ENCODE measurements at regions not wholly inside any gene's neighbourhood (a gene's known extent, or its start where the extent isn't known, plus 50 kb on each side); places are given as distances from the start of the nearest gene placed in this dataset.
A peak's percentile ranks its signal among the peaks of the same experiment; 100 is the strongest.
"Not testable (repeated sequence)": the region's sequence is repeated elsewhere in the genome, so short reads cannot be mapped to it uniquely, and the experiment has no call there.

DNA sequence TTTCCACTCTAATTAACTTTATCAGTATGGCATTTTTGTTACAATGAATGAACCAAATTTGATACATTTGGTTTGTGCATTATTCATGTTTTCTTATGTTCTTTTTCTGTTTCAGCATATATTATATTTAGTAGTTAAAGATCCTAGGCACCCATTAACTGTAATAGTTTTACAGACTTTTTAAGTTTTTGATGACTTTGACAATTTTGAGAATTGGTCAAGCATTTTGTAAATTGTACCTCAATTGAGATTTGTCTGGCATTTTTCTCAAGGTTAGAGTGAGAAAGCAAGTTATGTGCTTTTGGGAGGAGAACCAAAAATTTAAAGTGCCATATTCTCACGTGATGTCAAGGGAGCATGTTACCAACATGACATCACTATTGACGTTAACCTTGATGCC, 1019.2 kb downstream of the CDH11 start:
- no peak for DNase-seq (ENCODE audit: low read depth)

DNA sequence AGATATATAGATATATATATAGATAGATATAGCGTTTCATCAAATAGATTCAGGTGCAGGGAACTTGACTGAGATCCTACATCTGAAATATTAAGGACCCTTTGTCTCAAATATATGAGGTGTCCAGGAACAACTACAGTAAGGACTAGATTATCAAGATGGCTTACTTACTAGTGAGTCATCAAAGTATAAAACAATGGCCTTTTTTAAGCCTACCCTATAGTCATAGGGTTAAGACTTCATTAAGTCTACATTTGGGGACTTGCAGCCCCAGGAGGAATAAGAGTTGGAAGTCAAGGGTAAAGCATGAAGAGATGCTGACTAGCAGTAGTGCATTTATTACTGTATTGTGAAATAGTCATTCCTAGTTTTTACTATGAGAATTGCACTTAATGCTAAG, 1023.4 kb downstream of the CDH11 start:
- no peak for DNase-seq (ENCODE audit: low read depth)

DNA sequence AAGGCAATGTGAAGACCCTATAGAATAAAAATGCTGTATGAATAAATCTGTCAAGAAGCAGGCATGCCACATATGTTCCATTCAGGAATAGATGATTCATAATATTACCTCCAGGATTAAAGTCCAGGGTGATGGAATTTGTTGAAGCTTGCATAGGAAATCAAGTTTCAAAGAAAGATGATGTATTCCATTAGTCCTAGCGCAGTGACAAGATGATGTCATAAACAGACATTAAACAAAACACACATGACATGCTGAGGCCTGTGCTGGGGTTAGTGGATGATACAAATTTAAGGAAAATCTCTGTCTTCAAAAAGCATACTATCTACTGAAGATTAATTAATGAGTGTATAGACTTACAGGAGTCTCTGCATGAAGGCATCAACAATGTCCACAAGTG, 1025.2 kb downstream of the CDH11 start:
- DNase-seq (ENCODE audit: low read depth): no peak

DNA sequence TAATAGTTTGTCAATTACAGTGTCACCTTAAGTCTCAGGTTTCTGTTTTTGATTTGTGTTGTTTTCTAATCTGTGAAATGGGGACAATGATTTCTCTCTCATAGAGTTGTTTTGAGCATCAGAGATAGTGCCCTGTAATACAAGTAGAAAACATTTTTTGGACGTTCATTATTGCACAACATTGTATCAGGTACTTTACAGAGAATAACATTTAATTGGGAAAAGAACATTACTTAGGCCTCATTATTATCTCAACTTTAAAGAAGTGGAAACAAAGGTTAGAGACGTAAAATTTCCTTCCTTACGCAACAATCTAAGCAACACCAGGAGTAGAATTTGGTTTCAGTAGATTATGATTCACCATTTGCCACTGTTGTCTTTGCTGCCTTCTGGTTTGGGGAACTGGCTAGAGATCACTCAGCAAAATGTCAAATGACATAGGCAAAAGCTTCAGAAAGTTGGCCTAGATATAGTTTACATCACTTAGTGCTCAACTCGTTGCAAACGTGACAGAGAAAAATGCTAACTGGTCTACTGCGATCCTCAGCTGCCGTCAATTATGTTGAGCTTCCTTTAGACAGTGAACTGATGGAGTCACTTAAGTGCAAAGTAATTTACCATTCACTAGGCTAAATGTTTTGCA, 1026.8 kb downstream of the CDH11 start:
- DNase-seq (ENCODE audit: low read depth): peak; percentile 52

DNA sequence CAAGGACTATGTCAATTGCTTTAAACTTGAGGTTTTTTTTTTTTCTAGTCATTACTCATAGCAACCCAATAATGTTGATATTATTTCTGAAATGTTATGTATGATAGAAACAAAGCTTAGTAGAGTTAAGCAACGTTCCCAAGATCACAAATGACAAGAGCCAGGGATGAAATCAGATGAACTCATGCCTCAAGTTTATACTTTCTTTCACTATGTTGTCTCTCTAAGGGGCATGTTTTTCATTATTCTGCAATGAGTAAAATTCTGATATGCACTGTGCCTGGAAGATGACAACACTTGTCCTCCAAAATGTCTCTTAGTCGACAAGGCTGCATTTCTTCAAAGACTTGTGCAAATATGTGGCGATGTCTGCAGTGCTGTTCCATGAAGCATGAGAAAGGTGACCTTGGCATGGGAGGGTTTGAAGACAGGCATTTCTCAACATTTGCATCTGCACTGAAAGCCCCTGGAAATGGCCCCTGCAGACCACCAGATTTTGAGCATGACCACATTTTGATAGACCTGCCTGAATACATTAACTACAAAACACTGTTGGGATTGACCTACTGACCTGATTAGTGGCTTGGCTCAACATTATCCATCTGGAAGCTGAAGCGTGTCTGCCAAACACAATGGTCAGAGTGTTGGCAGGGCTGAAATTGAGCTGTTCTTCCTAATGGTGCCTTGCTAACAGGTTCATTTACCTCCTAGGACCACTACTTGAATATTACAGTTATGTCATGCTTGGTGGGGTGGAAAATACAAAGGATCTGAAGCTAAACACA, 1027.5 kb downstream of the CDH11 start:
- DNase-seq (ENCODE audit: low read depth): peak; percentile 44

DNA sequence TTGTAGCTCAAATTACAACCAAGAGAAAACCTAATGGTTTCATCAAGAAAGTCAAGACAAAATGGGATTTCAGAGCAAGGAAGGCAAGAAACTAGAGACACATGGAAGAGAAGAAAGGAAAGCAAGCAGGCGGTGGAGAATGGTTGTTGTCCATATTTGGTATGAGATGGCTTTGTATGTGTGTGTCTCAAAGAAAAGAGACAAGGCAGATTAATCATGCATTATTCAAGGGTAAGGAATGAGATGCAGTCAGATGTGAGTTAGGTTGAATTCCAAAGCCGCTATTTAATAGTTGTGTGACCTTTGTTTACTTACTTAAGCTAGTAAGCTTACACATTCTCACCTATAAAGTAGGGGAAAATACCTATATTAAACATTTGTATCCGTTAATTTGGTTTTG, 1029.6 kb downstream of the CDH11 start:
- DNase-seq (ENCODE audit: low read depth): peak; percentile 38

DNA sequence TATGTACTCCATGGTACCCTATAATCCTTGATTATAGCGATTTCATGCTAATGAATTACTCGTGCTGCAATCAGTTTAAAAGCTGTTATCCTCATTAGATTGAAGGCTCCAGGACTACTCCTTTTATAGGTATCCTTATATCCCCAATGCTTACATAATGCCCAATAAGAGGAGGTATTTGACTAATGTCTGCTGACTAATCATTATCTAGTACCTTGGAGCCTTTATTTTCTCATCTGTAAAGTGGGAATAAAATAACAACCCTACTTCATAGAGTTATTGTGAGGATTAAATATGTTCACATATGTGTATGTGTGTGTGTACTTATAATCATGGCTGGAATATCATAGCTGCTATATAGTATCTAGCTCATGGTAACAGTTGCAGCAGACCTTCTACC, 1031.5 kb downstream of the CDH11 start:
- DNase-seq (ENCODE audit: low read depth): no peak

DNA sequence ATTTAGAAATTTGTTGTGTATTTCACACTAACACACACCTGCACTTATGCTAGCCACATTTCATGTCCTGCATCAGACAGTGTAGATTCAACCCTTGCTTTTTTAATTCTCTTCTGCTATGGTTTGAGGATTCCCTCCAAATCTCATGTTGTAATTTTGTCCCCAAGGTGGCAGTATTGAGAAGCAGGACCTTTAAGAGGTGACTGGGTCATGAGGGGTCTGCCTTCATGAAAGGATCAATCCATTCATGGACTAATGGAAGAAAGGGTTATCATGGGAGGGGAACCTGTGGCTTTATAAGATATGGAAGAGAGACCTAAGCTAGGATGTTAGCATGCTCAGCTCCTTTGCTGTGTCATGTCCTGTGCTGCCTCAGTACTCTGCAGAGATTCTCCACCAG, 1032.2 kb downstream of the CDH11 start:
- no peak for DNase-seq (ENCODE audit: low read depth)

DNA sequence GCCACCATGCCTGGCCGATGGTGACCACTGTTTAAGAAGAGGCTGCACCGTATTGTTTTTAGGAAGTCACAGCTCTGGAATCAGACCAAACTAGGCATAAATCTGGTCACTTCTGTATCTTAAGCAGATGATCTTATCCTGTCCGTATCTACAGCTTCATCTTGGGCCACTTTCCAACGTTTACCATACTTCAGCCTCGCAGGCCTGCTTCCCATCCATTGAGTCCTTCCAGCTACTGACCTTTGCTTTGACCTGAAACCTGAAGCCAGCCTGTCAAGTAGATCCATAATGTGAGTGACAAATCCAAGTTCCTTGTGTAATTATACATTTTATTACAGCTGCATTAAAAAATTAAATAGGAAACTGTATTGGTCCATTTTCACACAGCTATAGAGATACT, 1033.0 kb downstream of the CDH11 start:
- DNase-seq (ENCODE audit: low read depth): no peak

DNA sequence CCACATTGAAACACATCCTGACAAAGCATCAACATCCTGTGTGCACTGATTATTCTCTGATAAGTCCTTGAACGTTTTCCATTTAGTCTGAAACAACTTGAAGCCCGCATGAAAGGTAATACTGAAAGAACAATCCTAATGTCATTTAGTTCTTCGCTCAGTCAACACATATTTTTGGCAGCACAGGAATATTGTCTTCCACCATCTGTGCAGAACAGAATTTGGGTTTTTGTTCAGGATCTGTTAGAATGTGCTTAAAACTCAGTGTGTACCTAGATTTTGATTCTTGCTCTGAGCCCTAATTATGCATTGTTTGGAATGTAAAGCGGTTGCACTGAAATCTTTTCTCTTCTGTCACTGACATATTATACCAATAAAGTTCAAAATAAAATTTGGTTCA, 1036.6 kb downstream of the CDH11 start:
- DNase-seq (ENCODE audit: low read depth): no peak

DNA sequence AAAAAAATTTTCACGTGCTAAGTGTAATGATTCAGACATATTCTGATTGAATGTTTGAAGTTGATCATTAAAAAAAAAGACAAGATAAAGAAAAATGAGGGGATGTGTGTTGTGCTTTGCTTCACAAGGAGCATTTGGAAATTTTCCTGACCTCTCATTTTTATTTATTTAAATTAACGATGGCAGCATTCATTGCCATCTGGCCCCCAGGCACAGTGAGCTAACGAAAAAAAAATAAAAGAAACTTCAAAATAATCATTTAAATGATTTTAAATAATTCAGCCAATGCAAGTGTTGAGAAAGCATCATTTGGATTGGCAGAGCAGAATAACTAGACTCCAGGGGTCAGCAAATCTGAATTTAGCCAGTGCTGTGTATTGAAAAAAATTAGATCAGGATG, 1037.2 kb downstream of the CDH11 start:
- no peak for DNase-seq (ENCODE audit: low read depth)

DNA sequence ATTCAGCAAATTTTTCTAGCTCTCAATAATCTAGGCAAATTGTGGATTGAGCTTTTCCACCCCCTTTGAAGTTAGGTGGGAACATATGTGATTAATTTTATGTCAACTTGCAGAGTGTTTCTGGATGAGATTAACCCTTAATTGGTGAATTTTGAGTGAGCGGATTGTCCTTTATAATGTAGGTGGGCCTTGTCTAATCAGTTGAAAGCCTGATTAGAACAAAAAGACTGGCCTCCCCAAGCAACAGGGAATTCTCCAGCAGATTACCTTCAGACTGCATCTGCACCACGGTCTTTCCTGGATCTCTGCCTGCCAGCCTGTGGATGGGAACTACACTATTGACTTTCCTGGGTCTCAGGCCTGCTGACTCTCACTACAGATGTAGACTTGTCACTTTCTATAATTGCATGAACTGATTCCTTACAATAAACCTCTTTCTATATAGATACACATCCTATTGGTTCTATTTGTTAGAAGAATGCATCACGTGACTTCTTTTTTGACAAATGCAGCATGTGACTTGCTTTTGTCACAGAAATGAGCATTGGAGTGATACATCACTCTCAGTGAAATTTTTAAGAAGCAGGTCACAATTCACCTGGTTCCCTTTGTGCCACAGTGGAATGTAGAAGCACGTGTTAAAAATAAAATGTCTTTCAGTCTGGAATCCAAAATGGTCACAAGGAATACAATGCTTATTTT, 1038.3 kb downstream of the CDH11 start:
- DNase-seq (ENCODE audit: low read depth): no peak

DNA sequence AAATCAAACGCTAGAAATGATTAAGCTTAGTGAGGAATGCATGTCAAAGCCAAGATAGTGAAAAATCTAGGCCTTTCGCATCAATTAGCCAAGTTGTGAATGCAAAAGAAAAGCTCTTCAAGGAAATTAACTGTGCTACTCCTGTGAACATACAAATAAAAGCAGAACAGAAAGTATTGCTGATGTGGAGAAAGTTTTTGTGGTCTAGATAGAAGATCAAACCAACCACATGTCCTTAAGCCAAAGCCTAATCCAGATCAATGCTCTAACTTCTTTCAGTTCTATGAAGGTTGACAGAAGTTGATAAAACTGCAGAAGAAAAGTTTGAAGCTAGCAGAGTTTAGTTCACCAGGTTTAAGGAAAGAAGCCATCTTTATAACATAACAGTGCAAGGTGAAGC, 1044.6 kb downstream of the CDH11 start:
- DNase-seq (ENCODE audit: low read depth): no peak

DNA sequence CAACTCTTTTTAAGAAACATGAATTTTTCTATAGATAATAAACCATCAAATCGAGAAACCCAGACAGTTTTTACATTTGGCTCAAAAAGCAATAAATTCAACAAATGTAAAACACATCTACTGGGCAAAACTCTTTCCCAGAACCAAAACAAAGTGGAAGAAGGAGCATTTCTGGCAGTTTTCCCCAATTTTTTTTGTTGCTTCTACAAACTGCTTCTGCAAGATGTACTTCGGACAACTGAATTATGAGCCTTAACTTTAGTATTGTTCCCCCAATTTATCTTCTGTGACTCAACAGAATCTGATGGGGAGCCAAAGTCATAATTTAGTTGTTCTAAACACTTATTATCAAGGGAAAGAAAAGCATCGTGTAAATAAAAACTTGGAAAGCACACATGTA, 1047.2 kb downstream of the CDH11 start:
- DNase-seq (ENCODE audit: low read depth): no peak

DNA sequence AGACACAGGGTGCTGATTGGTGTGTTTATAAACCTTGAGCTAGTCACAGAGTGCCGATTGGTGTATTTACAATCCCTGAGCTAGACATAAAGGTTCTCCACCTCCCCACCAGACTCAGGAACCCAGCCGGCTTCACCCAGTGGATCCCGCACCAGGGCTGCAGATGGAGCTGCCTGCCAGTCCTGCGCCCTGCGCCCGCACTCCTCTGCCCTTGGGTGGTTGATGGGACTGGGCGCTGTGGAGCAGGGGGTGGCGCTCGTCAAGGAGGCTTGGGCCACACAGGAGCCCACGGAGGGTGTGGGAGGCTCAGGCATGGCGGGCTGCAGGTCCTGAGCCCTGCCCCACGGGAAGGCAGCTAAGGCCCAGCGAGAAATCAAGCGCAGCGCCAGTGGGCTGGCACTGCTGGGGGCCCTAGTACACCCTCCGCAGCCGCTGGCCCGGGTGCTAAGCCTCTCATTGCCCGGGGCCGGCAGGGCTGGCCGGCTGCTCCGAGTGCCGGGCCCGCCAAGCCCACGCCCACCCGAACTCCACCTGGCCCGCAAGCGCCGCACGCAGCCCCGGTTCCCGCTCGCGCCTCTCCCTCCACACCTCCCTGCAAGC, 1049.6 kb downstream of the CDH11 start:
- not testable (repeated sequence) for DNase-seq (ENCODE audit: low read depth)

DNA sequence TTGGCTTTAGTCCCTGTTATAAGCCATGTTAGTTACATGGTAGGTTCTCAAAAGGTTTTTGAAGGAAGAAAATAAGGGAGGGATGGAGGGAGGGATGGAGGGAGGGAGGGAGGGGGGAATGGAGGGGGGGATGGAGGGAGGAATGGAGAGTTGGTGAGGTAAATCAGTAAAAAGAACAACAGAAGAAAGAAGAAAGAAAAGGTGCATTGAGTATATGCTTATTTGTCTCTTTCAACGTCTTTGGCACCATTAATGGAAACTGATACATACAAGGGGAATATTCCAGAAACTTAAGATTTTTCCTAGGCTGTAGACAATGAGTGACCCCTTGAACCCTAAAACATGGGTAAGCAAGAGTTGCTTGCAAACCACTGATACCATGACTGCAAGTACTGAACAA, 1056.3 kb downstream of the CDH11 start:
- no peak for DNase-seq (ENCODE audit: low read depth)

DNA sequence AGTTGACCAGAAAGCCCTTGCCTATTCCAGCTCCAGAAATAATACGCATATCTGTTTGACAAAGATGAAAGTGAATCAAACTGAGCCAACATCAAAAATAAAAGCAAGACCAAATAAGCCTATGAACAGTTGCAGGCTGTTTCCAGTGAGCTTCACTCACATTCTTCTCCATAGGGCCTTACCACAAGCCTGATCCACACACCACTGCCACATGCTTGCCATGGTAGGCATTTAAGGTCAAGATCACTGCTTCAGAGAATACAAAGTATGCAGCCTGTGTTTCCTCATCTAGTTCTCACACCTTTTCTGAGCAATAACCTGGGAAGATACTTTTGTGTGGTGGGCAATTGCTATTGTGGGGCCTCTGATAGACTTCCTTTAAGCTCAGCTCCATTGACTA, 1060.2 kb downstream of the CDH11 start:
- DNase-seq (ENCODE audit: low read depth): no peak

DNA sequence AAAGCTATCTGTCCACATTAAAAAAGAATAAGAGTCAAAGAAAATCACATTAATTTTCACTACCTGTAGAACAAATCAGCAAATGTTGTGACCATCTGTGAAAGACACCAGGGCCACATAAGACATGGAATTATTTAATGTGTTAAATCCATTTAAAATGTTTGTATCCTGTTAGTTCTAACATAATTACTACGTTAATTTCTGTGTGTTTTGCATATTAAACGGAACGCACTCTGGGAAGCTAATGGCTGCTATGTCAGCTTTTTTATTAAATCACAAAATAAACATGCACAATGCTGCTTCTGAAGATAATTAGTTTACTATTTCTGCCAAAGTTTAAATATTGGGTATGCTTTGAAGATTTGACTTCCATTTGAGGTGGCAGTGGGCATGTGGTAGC, 1061.2 kb downstream of the CDH11 start:
- DNase-seq (ENCODE audit: low read depth): no peak

DNA sequence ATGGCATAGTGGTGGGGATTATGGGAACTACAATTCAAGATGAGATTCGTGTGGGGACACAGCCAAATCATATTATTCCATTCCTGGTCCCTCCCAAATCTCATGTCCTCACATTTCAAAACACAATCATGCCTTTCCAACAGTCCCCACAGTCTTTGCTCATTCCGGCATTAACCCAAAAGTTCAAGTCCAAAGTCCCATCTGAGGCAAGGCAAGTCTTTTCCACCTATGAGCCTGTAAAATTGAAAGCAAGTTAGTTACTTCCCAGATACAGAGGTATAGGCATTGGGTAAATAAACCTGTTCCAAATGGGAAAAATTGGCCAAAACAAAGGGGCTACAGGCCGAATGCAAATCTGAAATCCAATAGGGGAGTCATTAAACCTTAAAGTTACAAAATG, 1063.2 kb downstream of the CDH11 start:
- no peak for DNase-seq (ENCODE audit: low read depth)

DNA sequence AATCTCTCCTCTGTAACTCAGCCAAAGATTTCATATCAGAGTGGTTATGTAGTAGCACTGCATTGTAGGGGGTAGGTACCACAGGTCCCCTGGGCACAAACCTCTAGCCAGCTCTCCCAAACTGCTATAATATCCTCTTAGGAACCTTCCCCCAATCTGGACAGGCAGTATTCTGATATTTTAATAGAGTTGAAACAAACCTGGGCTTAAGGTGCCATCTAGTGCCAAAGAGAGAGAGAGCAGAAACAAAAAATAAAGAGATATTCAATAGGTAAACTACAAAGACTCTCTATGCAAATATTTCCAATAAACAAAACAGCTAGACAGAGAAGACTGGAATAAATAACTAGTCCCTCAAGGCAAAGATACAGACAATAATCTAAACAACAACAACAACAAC, 1070.0 kb downstream of the CDH11 start:
- DNase-seq (ENCODE audit: low read depth): no peak

DNA sequence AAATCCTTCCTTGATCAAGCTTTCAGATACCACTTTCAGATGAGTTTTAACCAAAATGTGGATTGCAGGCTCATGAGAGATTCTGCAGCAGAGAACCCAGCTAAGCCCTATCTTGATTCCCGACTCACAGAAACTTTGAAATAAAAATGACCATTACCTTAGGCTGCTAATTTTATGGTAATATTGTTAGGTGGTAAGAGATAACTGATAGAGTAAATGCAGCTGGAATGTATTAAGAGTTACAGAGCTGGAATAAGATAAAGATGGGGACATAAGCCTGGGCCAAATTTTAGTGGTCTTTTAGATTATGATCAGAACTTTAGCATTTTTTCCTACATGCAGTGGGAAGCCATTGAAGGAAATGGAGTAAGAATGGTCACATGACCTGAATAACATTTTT, 1074.0 kb downstream of the CDH11 start:
- DNase-seq (ENCODE audit: low read depth): no peak

DNA sequence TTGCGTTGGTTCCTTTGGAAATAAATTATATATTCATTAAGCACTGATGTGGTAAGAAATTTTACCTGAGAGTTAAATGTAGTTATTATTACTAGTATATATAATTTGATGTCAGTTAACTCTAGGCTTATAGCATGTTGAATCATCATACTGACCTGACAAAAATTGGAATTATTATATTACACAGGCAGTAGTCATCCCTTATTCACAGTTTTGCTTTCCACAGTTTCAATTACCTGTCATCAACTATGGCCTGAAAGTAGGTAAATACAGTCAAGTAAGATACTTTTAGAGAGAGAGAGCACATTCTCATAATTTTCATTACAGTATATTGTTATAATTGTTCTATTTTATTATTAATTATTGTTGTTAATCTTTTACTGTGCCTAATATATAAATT, 1074.7 kb downstream of the CDH11 start:
- no peak for DNase-seq (ENCODE audit: low read depth)

DNA sequence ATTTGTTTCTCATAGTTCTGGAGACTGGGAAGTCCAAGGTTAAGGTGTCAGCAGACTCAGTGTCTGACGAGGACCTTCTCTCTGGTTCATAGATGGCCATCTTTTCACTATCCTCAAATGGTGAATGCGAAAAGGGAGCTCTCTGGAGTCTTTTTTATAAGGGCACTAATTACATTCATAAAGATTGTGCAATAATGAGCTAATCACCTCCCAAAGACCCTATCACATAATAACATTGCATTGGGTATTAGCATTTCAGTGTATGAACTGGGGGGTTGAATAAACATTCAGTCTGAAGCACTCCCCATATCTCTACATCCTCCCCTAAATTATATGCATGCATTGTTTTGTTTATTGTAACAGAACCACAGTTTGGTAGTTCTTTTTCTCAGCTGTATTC, 1086.5 kb downstream of the CDH11 start:
- no peak for DNase-seq (ENCODE audit: low read depth)

Measured in GM04503 (cell line).